Natural killer cell (primary cell): ENCODE measurements at regions not wholly inside any gene's neighbourhood (a gene's known extent, or its start where the extent isn't known, plus 50 kb on each side); places are given as distances from the start of the nearest gene placed in this dataset.

ENCODE experiments used
- ATAC-seq, 3 donors: fragments of 150-1000 bp in 2 of 3; fragments of 200-7000 bp in 1 of 3; cut with Tn5 transposase; 1 replicate in 1 of 3; 2 replicates in 2 of 3; pipeline ENCODE4 v1.10.0; 2021; ENCODE audit warnings: mild to moderate bottlenecking in 2 of 3, moderate library complexity in 2 of 3
- DNase-seq, 2 donors: peaks; one replicate each; pipeline versions ENCODE4 v3.0.0 to v3.0.0-alpha.2; 2013 to 2021; ENCODE audit warnings: mixed read lengths in 1 of 2
- H3K27ac ChIP-seq: one replicate; pipeline ENCODE4 v1.5.1; 2013; ENCODE audit warnings: mild to moderate bottlenecking, low read length
- H3K27me3 ChIP-seq: one replicate; pipeline ENCODE4 v1.6.1; 2013; ENCODE audit warnings: low read length; ENCODE audit not compliant: control insufficient read depth, insufficient read depth
- H3K36me3 ChIP-seq: one replicate; pipeline ENCODE4 v1.6.1; 2013; ENCODE audit warnings: low read length; ENCODE audit not compliant: control insufficient read depth, insufficient read depth
- H3K4me1 ChIP-seq: one replicate; pipeline ENCODE4 v1.6.1; 2013; ENCODE audit warnings: low read length; ENCODE audit not compliant: control insufficient read depth, insufficient read depth
- H3K4me3 ChIP-seq: one replicate; pipeline ENCODE4 v1.5.1; 2013; ENCODE audit warnings: low read length
- H3K9me3 ChIP-seq: one replicate; pipeline ENCODE4 v1.6.1; 2013; ENCODE audit warnings: low read length; ENCODE audit not compliant: control insufficient read depth, insufficient read depth
- H3K27ac Mint-ChIP-seq, 2 donors: one replicate each; pipeline ENCODE4 v1.8.0; 2022; ENCODE audit warnings: mild to moderate bottlenecking in 2 of 2, mixed read lengths in 2 of 2, moderate library complexity in 1 of 2
- H3K27me3 Mint-ChIP-seq, 2 donors: one replicate each; pipeline ENCODE4 v1.8.0; 2022; ENCODE audit warnings: low read depth in 2 of 2, mixed read lengths in 2 of 2
- H3K36me3 Mint-ChIP-seq: one replicate; pipeline ENCODE4 v1.8.0; 2022; ENCODE audit warnings: mixed read lengths
- H3K4me1 Mint-ChIP-seq, 2 donors: one replicate each; pipeline ENCODE4 v1.8.0; 2022; ENCODE audit warnings: mixed read lengths in 2 of 2
- H3K4me3 Mint-ChIP-seq: one replicate; pipeline ENCODE4 v1.8.0; 2022; ENCODE audit warnings: mild to moderate bottlenecking, moderate library complexity, mixed read lengths
- H3K9me3 Mint-ChIP-seq, 2 donors: one replicate each; pipeline ENCODE4 v1.8.0; 2022; ENCODE audit warnings: mixed read lengths in 2 of 2
- CTCF ChIP-seq: fragments of 200-600 bp; IDR thresholded peaks from one replicate; pipeline ENCODE4 v1.8.0; 2022; ENCODE audit warnings: antibody characterized with exemption
- WGBS: methylation state at CpG from one replicate; pipeline ENCODE4 v1.1.7; 2013; ENCODE audit warnings: missing lambda C conversion rate; ENCODE audit not compliant: insufficient coverage; 5-methylcytosine and 5-hydroxymethylcytosine counted together
- intact Hi-C: fragments of 100-400 bp; cut with micrococcal nuclease; formaldehyde crosslinking; loops from one replicate; pipeline ENCODE4 v1.14.2; 2022

GRCh38 chr2:60064687-60065389 lies 488.6 kb downstream of the BCL11A start:
- DNase-seq = no peak
- no peak overlapping the region for H3K27ac Mint-ChIP-seq
- peaks cover 0 to 2% of the 10 kb centered on the region in 2 donors for H3K9me3 Mint-ChIP-seq
- ATAC-seq = no peak
- TF ChIP-seq CTCF = no peak
- Histone ChIP-seq H3K9me3 (no peaks in the 10 kb centered on the region), H3K4me3 (no peak overlapping the region), H3K4me1 (no peaks in the 10 kb centered on the region), H3K36me3 (no peaks in the 10 kb centered on the region), H3K27me3 (no peaks in the 10 kb centered on the region), H3K27ac (no peak overlapping the region)
- no peaks in the 10 kb centered on the region for H3K4me1 Mint-ChIP-seq
- intact Hi-C loops = no loop called here
- no peaks in the 10 kb centered on the region for H3K36me3 Mint-ChIP-seq
- peaks cover 0 to 3% of the 10 kb centered on the region in 2 donors for H3K27me3 Mint-ChIP-seq
- WGBS = 82% methylated on average over 7 of the region's 7 CpGs
- no peak overlapping the region for H3K4me3 Mint-ChIP-seq

- H3K4me3 Mint-ChIP-seq = no peak overlapping the region
- no peak for ATAC-seq
- no peak overlapping the region for H3K27ac Mint-ChIP-seq
Observed at GRCh38 chr2:60058781-60059180, 494.7 kb downstream of the BCL11A start.

GRCh38 chr2:60054571-60055340 lies 498.7 kb downstream of the BCL11A start:
- H3K4me3 Mint-ChIP-seq = no peak overlapping the region
- 69% methylated on average over 6 of the region's 6 CpGs for whole genome bisulfite sequencing
- no peaks in the 10 kb centered on the region for H3K4me1 ChIP-seq
- no peak for TF ChIP-seq CTCF
- peaks cover 0 to 2% of the 10 kb centered on the region in 2 donors for H3K27me3 Mint-ChIP-seq
- no peaks in the 10 kb centered on the region for H3K9me3 Mint-ChIP-seq
- DNase-seq (no peak), ATAC-seq (no peak)
- H3K27me3 ChIP-seq = no peaks in the 10 kb centered on the region
- no peak overlapping the region for H3K4me3 ChIP-seq
- no peak overlapping the region for H3K27ac ChIP-seq
- H3K36me3 ChIP-seq = no peaks in the 10 kb centered on the region
- H3K9me3 ChIP-seq = no peaks in the 10 kb centered on the region
- H3K27ac Mint-ChIP-seq = no peak overlapping the region
- H3K4me1 Mint-ChIP-seq = no peaks in the 10 kb centered on the region
- intact Hi-C loops = no loop called here
- no peaks in the 10 kb centered on the region for H3K36me3 Mint-ChIP-seq

More at GRCh38 chr2:60058781-60059180, 494.7 kb downstream of the BCL11A start:
- Histone ChIP-seq H3K27ac (no peak overlapping the region), H3K4me3 (no peak overlapping the region), H3K36me3 (no peaks in the 10 kb centered on the region), H3K27me3 (no peaks in the 10 kb centered on the region), H3K4me1 (no peaks in the 10 kb centered on the region), H3K9me3 (no peaks in the 10 kb centered on the region)
- intact Hi-C loops = no loop called here
- Mint-ChIP-seq H3K9me3 (no peaks in the 10 kb centered on the region), H3K27me3 (peaks cover 0 to 6% of the 10 kb centered on the region in 2 donors), H3K4me1 (no peaks in the 10 kb centered on the region), H3K36me3 (no peaks in the 10 kb centered on the region)
- no peak for TF ChIP-seq CTCF
- DNase-seq = no peak
- WGBS = 71% methylated on average over 6 of the region's 6 CpGs
